ENCODE measurements at regions not wholly inside any gene's neighbourhood (a gene's known extent, or its start where the extent isn't known, plus 50 kb on each side); places are given as distances from the start of the nearest gene placed in this dataset.
A peak's percentile ranks its signal among the peaks of the same experiment; 100 is the strongest.

DNA sequence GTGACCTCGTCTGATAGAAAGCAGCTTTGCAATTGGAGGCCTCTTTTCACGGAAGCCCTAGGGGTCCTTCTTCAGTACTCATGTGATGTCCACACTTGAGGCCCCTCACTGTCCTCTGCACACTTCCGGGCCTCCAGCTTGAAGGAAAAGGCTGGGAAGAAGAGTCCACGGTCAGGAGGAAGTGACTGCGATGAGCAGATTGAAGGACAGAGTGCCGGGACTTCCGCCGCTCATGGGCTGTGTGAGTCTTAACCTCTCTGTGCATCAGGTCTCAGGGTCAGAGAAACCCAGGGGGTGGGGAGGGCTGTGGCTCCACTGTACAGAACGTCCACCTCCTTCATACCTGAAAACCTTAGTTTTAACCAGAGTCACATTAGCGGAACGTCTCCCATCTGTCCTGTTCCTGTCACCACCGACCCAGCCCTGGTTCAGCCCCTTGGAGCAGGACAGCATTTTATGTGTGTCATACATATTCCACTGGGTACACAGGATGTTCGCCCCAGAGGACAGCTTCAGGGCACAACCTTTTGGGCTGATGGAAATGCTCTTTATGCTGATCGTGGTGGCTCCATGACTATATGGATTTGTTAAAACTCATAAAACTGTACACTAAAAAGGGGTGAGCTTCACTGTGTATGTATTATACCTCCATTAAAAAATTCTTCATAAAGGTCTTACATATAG, 51.0 kb upstream of the SORCS2 start:
- Histone ChIP-seq H3K4me1 (ENCODE audit: control insufficient read depth, insufficient read depth, low read length) (no peaks in the 10 kb centered on the region), H3K36me3 (ENCODE audit: control insufficient read depth, insufficient read depth, low read length, severe bottlenecking) (no peaks in the 10 kb centered on the region)

GRCh38 chr4:7140692-7141069, 51.7 kb upstream of the SORCS2 start:
- peaks cover under 1% of the 10 kb centered on the region for H3K4me1 ChIP-seq (ENCODE audit: control insufficient read depth, insufficient read depth, low read length)
- no peaks in the 10 kb centered on the region for H3K9me3 ChIP-seq (ENCODE audit: control insufficient read depth, low read length)
- H3K4me3 ChIP-seq (ENCODE audit: low read length) = no peak overlapping the region
- H3K9ac ChIP-seq (ENCODE audit: low read length) = no peak overlapping the region
- no peaks in the 10 kb centered on the region for H3K36me3 ChIP-seq (ENCODE audit: control insufficient read depth, insufficient read depth, low read length, severe bottlenecking)
- H3K27me3 ChIP-seq (replicated peaks; ENCODE audit: control insufficient read depth, insufficient read depth, low read length) = peaks cover 4% of the 10 kb centered on the region
- DNase-seq (ENCODE audit: low read depth) = no peak

More for the DNA sequence above, 51.0 kb upstream of the SORCS2 start:
- no peak overlapping the region for H3K9ac ChIP-seq (ENCODE audit: low read length)
- no peak overlapping the region for H3K4me3 ChIP-seq (ENCODE audit: low read length)
- peaks cover 4% of the 10 kb centered on the region for H3K27me3 ChIP-seq (replicated peaks; ENCODE audit: control insufficient read depth, insufficient read depth, low read length)
- H3K9me3 ChIP-seq (ENCODE audit: control insufficient read depth, low read length) = no peaks in the 10 kb centered on the region
- DNase-seq (ENCODE audit: low read depth) = no peak

- no peaks in the 10 kb centered on the region for H3K36me3 ChIP-seq (ENCODE audit: control insufficient read depth, insufficient read depth, low read length, severe bottlenecking)
- no peak overlapping the region for H3K4me3 ChIP-seq (ENCODE audit: low read length)
- peaks cover 4% of the 10 kb centered on the region for H3K27me3 ChIP-seq (replicated peaks; ENCODE audit: control insufficient read depth, insufficient read depth, low read length)
- DNase-seq (ENCODE audit: low read depth) = no peak
- H3K9ac ChIP-seq (ENCODE audit: low read length) = no peak overlapping the region
- H3K4me1 ChIP-seq (ENCODE audit: control insufficient read depth, insufficient read depth, low read length) = peaks cover 5% of the 10 kb centered on the region
- no peaks in the 10 kb centered on the region for H3K9me3 ChIP-seq (ENCODE audit: control insufficient read depth, low read length)
These were observed 52.2 kb upstream of the SORCS2 start for GRCh38 chr4:7140062-7140691.

DNA sequence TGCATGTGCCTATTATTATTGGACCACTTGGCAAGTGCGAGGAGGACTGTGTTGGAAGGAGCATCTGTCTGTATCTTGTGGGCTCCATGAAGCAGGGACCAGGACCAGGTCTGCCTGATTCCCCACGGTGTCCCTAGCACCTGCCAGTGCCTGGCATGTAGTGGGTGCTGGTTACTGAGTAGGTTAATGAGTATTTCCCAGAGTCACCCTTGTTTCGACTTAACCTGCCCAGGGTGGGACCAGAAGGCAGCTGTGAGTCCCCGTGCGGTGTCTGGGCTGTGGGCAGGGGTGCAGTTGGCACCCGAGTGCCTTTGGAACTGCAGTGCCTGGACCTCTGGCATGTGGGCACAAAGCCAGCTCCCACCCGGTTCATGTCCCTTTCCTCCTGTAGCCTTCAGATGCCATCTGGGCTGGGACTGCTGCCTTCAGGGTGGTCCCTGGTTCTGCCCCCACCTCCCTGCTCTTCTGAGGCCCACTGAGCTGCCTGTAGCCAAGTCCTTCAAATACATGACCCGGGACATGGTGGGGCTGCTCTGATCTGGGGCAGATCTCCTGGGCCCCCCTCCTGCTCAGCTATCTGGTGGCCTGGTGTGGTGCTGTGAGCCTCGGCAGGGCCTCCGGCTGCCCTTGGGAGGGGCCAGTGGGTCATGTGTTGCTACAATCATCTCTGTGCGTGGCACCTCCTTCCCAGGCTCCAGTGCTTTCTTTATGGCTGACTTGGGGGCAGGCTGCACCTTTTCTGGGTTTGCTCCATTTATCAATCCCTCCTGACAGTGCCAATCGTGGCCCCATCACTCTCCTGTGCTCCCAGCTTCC, 53.0 kb upstream of the SORCS2 start:
- no peak overlapping the region for H3K4me3 ChIP-seq (ENCODE audit: low read length)
- peaks cover 4% of the 10 kb centered on the region for H3K27me3 ChIP-seq (replicated peaks; ENCODE audit: control insufficient read depth, insufficient read depth, low read length)
- no peak for DNase-seq (ENCODE audit: low read depth)
- no peaks in the 10 kb centered on the region for H3K36me3 ChIP-seq (ENCODE audit: control insufficient read depth, insufficient read depth, low read length, severe bottlenecking)
- H3K4me1 ChIP-seq (ENCODE audit: control insufficient read depth, insufficient read depth, low read length) = peaks cover 11% of the 10 kb centered on the region
- H3K9ac ChIP-seq (ENCODE audit: low read length) = no peak overlapping the region
- no peaks in the 10 kb centered on the region for H3K9me3 ChIP-seq (ENCODE audit: control insufficient read depth, low read length)

GRCh38 chr4:7138223-7139166, 53.8 kb upstream of the SORCS2 start:
- Histone ChIP-seq H3K36me3 (ENCODE audit: control insufficient read depth, insufficient read depth, low read length, severe bottlenecking) (no peaks in the 10 kb centered on the region), H3K4me3 (ENCODE audit: low read length) (no peak overlapping the region), H3K9ac (ENCODE audit: low read length) (no peak overlapping the region), H3K4me1 (ENCODE audit: control insufficient read depth, insufficient read depth, low read length) (peaks cover 15% of the 10 kb centered on the region), H3K9me3 (ENCODE audit: control insufficient read depth, low read length) (no peaks in the 10 kb centered on the region), H3K27me3 (replicated peaks; ENCODE audit: control insufficient read depth, insufficient read depth, low read length) (peaks cover 4% of the 10 kb centered on the region)
- no peak for DNase-seq (ENCODE audit: low read depth)

DNA sequence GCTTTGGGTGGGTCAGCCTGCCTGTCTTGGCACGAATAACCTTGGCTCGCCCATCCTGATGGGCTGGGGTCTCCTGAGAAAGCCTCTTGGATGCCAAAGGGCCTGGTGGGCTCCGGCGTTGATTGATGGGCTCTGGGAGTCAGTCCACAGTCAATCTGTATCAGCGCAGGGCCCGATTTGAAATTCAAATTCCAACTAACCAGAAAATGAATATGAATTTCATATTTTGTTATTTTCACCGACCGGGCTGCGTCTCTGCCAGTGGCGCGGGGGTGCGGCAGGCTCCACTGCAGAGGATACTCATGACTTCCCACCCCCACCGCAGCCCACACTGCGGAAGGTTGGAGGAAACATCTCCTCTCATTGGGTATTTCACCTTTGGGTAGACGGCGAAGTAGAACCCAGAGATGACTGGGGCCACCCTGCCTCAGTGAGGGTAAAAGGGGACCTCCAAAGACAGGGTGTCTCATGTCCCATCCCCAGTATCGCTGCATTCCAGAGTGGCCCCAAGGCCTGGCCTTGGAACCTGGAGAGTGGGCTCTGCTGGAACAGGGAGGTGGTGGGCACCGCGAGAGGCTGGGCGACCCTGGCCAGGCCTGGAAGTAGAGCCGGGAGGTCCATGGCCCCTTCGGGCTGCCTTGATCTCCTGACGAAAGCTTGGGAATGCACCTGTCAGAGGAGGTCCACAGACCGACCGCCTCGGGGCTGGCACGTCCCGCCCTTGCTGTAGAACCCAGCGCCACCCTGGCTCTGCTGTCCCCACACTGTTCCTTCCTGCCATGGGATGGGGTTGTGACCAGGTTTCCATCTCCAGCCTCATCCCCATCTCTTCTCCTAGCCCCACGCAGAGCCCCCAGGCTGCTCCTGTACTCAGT, 54.8 kb upstream of the SORCS2 start:
- no peaks in the 10 kb centered on the region for H3K36me3 ChIP-seq (ENCODE audit: control insufficient read depth, insufficient read depth, low read length, severe bottlenecking)
- no peak overlapping the region for H3K4me3 ChIP-seq (ENCODE audit: low read length)
- H3K27me3 ChIP-seq (replicated peaks; ENCODE audit: control insufficient read depth, insufficient read depth, low read length) = peaks cover 4% of the 10 kb centered on the region
- no peak overlapping the region for H3K9ac ChIP-seq (ENCODE audit: low read length)
- DNase-seq (ENCODE audit: low read depth) = no peak
- H3K9me3 ChIP-seq (ENCODE audit: control insufficient read depth, low read length) = peaks cover 5% of the 10 kb centered on the region
- H3K4me1 ChIP-seq (ENCODE audit: control insufficient read depth, insufficient read depth, low read length) = peaks cover 17% of the 10 kb centered on the region

GRCh38 chr4:7136351-7136750, 56.0 kb upstream of the SORCS2 start:
- Histone ChIP-seq H3K4me3 (ENCODE audit: low read length) (no peak overlapping the region), H3K27me3 (replicated peaks; ENCODE audit: control insufficient read depth, insufficient read depth, low read length) (peaks cover 4% of the 10 kb centered on the region), H3K9me3 (ENCODE audit: control insufficient read depth, low read length) (peaks cover 5% of the 10 kb centered on the region), H3K9ac (ENCODE audit: low read length) (no peak overlapping the region), H3K36me3 (ENCODE audit: control insufficient read depth, insufficient read depth, low read length, severe bottlenecking) (no peaks in the 10 kb centered on the region), H3K4me1 (ENCODE audit: control insufficient read depth, insufficient read depth, low read length) (peaks cover 17% of the 10 kb centered on the region)
- DNase-seq (ENCODE audit: low read depth) = no peak

DNA sequence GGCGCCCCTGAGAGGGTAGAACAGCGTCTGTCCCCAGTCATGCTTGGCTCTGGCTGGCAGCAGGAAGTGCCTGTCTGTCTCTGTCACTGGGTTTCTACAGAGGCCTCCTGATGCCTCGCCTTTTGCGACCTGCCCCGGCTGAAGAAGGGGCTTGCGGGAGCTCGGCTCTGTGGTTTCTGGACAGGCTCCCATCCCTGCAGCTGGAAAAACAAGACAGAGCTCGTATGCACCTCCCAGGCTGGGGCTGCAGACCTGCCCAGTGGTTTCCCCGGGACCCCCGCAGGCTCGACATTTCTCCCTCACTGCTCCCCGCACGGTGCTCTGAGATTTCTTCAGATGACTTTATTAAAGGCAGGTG, 57.0 kb upstream of the SORCS2 start:
- peak; percentile 56 for DNase-seq (ENCODE audit: low read depth)
- no peak overlapping the region for H3K4me3 ChIP-seq (ENCODE audit: low read length)

DNA sequence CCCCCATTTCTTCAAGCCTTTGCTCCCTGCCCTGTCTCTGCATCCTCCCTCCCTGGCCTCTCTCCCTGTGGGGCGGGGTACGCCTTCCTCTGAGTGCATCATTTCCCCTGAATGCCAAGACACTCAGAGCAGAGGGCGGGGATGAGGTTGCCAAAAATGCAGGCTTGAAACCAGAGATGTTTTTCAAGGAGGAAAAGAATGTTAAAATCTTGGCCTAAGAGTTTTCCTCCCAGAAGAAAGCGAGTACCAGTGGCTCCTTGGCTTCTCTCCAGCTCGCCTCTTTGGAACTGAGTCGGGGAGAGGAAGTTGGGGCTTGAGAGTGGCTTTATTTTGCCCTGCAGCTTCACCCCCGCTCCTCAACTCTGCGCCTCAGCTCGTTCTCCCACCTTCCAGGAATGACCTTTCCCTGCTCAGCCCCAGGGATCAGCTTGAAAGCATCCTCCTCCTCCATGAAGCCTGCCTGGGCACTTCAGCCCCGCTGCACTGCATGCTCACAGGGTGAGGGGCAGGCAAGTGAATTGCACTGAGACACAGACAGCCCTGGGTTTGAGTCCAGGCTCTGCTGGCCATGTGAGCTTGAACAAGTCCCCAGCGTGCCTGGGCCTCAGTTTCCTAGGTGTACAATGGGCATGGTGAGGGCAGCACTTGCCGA, 57.5 kb upstream of the SORCS2 start:
- peak; percentile 91 for DNase-seq (ENCODE audit: low read depth)
- H3K9me3 ChIP-seq (ENCODE audit: control insufficient read depth, low read length) = peaks cover 5% of the 10 kb centered on the region
- H3K27me3 ChIP-seq (replicated peaks; ENCODE audit: control insufficient read depth, insufficient read depth, low read length) = peaks cover 4% of the 10 kb centered on the region
- no peaks in the 10 kb centered on the region for H3K36me3 ChIP-seq (ENCODE audit: control insufficient read depth, insufficient read depth, low read length, severe bottlenecking)
- no peak overlapping the region for H3K4me3 ChIP-seq (ENCODE audit: low read length)
- H3K9ac ChIP-seq (ENCODE audit: low read length) = peak overlapping the region; percentile 63
- H3K4me1 ChIP-seq (ENCODE audit: control insufficient read depth, insufficient read depth, low read length) = peaks cover 17% of the 10 kb centered on the region

More for the DNA sequence above, 57.0 kb upstream of the SORCS2 start:
- Histone ChIP-seq H3K9me3 (ENCODE audit: control insufficient read depth, low read length) (peaks cover 5% of the 10 kb centered on the region), H3K4me1 (ENCODE audit: control insufficient read depth, insufficient read depth, low read length) (peaks cover 17% of the 10 kb centered on the region), H3K36me3 (ENCODE audit: control insufficient read depth, insufficient read depth, low read length, severe bottlenecking) (no peaks in the 10 kb centered on the region), H3K9ac (ENCODE audit: low read length) (peak overlapping the region; percentile 63), H3K27me3 (replicated peaks; ENCODE audit: control insufficient read depth, insufficient read depth, low read length) (peaks cover 4% of the 10 kb centered on the region)
